GM21717 (cell line): ENCODE measurements at regions not wholly inside any gene's neighbourhood (a gene's known extent, or its start where the extent isn't known, plus 50 kb on each side); places are given as distances from the start of the nearest gene placed in this dataset.

ENCODE experiments used
- ATAC-seq: cut with Tn5 transposase; IDR thresholded peaks from one replicate; pipeline ENCODE4 v1.9.1; 2021; ENCODE audit warnings: mild to moderate bottlenecking, moderate library complexity; ENCODE audit not compliant: unreplicated experiment

DNA sequence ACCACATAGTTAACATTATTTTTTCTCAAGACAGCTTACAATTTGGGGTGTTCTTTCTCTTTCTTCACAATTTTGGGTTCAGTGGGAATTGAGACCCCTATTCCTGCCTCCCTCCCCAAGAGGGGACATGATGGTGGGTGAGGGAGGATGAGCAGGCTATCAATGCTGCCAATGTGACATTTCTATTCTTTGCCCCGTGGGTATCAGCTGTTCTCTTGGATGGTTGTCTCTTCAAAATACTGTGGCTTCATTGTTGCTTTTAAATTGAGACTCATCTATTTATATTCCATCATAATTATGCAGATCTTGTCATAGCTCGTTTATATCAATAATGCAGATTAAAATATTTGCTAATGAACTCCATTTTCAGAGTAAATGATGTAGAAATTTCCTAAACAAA lies 56.5 kb upstream of the ANO4 start:
- no peak for ATAC-seq

DNA sequence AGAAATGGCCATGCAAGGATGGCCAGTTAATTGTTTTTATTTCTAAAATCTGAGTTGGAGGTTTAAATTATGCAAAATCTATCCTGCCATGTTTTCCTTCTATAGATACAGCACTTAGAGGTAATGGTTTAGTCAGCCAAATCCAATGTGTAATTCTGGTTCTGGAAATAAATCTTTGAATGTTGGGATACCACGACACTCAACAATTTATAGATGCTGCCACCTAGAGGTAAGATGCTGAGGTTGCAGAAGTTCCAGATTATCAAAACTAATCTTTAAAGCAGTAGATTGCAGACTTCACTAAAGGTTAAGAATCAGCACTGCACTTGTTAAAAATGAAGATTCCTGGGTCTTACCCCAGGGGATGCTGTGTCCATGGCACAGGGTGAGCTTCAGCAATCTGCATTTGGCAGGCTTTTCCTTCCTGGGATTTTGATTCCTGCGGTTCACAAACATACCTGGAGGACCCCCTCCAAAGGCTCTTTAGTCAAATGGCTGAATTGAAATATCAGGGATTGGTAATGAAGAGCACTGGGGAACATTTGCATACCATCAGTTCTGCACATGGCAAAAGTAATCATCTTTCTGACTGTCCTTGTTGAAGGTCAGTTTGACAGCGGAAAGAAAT lies 53.4 kb upstream of the ANO4 start:
- no peak for ATAC-seq

GRCh38 chr12:100743060-100743459 lies 51.5 kb upstream of the ANO4 start:
- ATAC-seq: no peak
